SKM-1 treated with dmso at 0.1 percent for 144 hours (cell line): ENCODE measurements at regions not wholly inside any gene's neighbourhood (a gene's known extent, or its start where the extent isn't known, plus 50 kb on each side); places are given as distances from the start of the nearest gene placed in this dataset.

Experiments used
- DNase-seq: peaks from one replicate; lab custom pipeline; 2025; ENCODE audit not compliant: unreplicated experiment; lab: John Stamatoyannopoulos, UW

- DNase-seq: no peak
Observed at GRCh38 chr5:133696782-133697507, 84.6 kb upstream of the FSTL4 start.

- DNase-seq: no peak
Observed at GRCh38 chr5:133696006-133696584, 83.8 kb upstream of the FSTL4 start.

GRCh38 chr5:133694181-133694831 lies 82.0 kb upstream of the FSTL4 start:
- DNase-seq: no peak

- no peak for DNase-seq
Observed at GRCh38 chr5:133691448-133691847, 79.1 kb upstream of the FSTL4 start.

- no peak for DNase-seq
Observed at GRCh38 chr5:133690746-133691145, 78.4 kb upstream of the FSTL4 start.

- no peak for DNase-seq
Observed at GRCh38 chr5:133688391-133688790, 76.0 kb upstream of the FSTL4 start.

- no peak for DNase-seq
Observed at GRCh38 chr5:133687212-133688061, 75.1 kb upstream of the FSTL4 start.

GRCh38 chr5:133686566-133686965 lies 74.2 kb upstream of the FSTL4 start:
- no peak for DNase-seq

- DNase-seq: no peak
Observed at GRCh38 chr5:133685402-133686018, 73.2 kb upstream of the FSTL4 start.

GRCh38 chr5:133683646-133684596 lies 71.6 kb upstream of the FSTL4 start:
- DNase-seq: no peak

- DNase-seq: no peak
Observed at GRCh38 chr5:133682451-133682850, 70.1 kb upstream of the FSTL4 start.

- no peak for DNase-seq
Observed at GRCh38 chr5:133681896-133682295, 69.6 kb upstream of the FSTL4 start.

- DNase-seq: no peak
Observed at GRCh38 chr5:133680830-133681565, 68.7 kb upstream of the FSTL4 start.

GRCh38 chr5:133679534-133679933 lies 67.2 kb upstream of the FSTL4 start:
- DNase-seq: no peak

- DNase-seq: no peak
Observed at GRCh38 chr5:133675376-133676154, 63.2 kb upstream of the FSTL4 start.

- no peak for DNase-seq
Observed at GRCh38 chr5:133670336-133670735, 58.0 kb upstream of the FSTL4 start.

GRCh38 chr5:133669472-133669871 lies 57.1 kb upstream of the FSTL4 start:
- no peak for DNase-seq

- DNase-seq: no peak
Observed at GRCh38 chr5:133668458-133668857, 56.1 kb upstream of the FSTL4 start.
